ENCODE measurements at regions not wholly inside any gene's neighbourhood (a gene's known extent, or its start where the extent isn't known, plus 50 kb on each side); places are given as distances from the start of the nearest gene placed in this dataset.

DNA sequence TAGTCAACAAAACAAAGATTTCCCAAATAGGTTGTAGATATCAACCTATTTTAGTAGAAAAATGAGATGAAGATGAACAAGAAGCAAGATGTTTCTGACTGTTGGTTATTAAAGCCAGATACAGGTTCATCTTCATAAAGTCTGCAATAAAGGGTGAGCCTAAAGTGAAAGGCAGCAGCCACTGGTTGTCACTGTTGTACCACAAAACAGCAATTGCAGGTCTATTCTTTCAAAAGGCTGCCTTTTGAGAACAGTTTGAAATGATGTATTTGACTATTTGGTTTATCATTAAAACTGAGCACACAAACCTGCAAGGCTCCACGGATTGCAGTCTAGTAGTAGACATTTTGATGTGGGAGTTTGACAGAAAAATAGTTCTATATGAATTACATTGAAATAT is 543.4 kb downstream of the GBE1 start:
- 13% methylated on average over 1 of the region's 1 CpG for WGBS
- TF ChIP-seq POLR2AphosphoS5 (IDR thresholded peaks at IDR 0.05) (no peak), CTCF (IDR thresholded peaks at IDR 0.05) (peak in 1 of 4 experiments; percentile 11)
- DNase-seq (ENCODE audit: low spot score): no peak

GRCh38 chr3:81217101-81217500 is 544.3 kb downstream of the GBE1 start:
- Histone ChIP-seq H3K36me3 (no peaks in the 10 kb centered on the region), H3K27ac (no peak overlapping the region), H3K27me3 (replicated peaks; ENCODE audit: insufficient read depth) (no peaks in the 10 kb centered on the region), H3K4me3 (no peak overlapping the region), H3K4me1 (replicated peaks) (no peaks in the 10 kb centered on the region), H3K9me3 (no peaks in the 10 kb centered on the region)
- TF ChIP-seq POLR2AphosphoS5 (IDR thresholded peaks at IDR 0.05): no peak
- DNase-seq (ENCODE audit: low spot score): no peak
- intact Hi-C loops (cut with DNase I): no loop called here
- WGBS: 90% methylated on average over 2 of the region's 2 CpGs

More for the DNA sequence above, 543.4 kb downstream of the GBE1 start:
- intact Hi-C loops (cut with DNase I): no loop called here
- H3K9me3 ChIP-seq: no peaks in the 10 kb centered on the region
- H3K4me1 ChIP-seq (replicated peaks): no peaks in the 10 kb centered on the region
- no peaks in the 10 kb centered on the region for H3K27me3 ChIP-seq (replicated peaks; ENCODE audit: insufficient read depth)
- no peak overlapping the region for H3K4me3 ChIP-seq
- H3K36me3 ChIP-seq: no peaks in the 10 kb centered on the region
- H3K27ac ChIP-seq: no peak overlapping the region

GRCh38 chr3:81216192-81216591 is 545.3 kb downstream of the GBE1 start:
- 26% methylated on average over 4 of the region's 4 CpGs for WGBS
- Histone ChIP-seq H3K9me3 (no peaks in the 10 kb centered on the region), H3K27ac (no peak overlapping the region), H3K36me3 (no peaks in the 10 kb centered on the region), H3K27me3 (replicated peaks; ENCODE audit: insufficient read depth) (no peaks in the 10 kb centered on the region), H3K4me3 (no peak overlapping the region), H3K4me1 (replicated peaks) (no peaks in the 10 kb centered on the region)
- no peak for TF ChIP-seq POLR2AphosphoS5 (IDR thresholded peaks at IDR 0.05)
- TF ChIP-seq CTCF (IDR thresholded peaks at IDR 0.05): no peak
- no peak for TF ChIP-seq POLR2A (IDR thresholded peaks at IDR 0.05)
- intact Hi-C loops (cut with DNase I): no loop called here
- DNase-seq (ENCODE audit: low spot score): no peak

GRCh38 chr3:81214631-81215030 is 546.8 kb downstream of the GBE1 start:
- no peak overlapping the region for H3K4me3 ChIP-seq
- TF ChIP-seq CTCF (IDR thresholded peaks at IDR 0.05) (no peak), POLR2A (IDR thresholded peaks at IDR 0.05) (no peak)
- intact Hi-C loops (cut with DNase I): no loop called here
- DNase-seq (ENCODE audit: low spot score): no peak
- no peak overlapping the region for H3K27ac ChIP-seq
- 81% methylated on average over 1 of the region's 1 CpG for whole genome bisulfite sequencing
- H3K36me3 ChIP-seq: no peaks in the 10 kb centered on the region
- H3K4me1 ChIP-seq (replicated peaks): no peaks in the 10 kb centered on the region
- no peaks in the 10 kb centered on the region for H3K27me3 ChIP-seq (replicated peaks; ENCODE audit: insufficient read depth)
- no peaks in the 10 kb centered on the region for H3K9me3 ChIP-seq

GRCh38 chr3:81199587-81199986 is 561.9 kb downstream of the GBE1 start:
- H3K27ac ChIP-seq: no peak overlapping the region
- H3K27me3 ChIP-seq (replicated peaks; ENCODE audit: insufficient read depth): no peaks in the 10 kb centered on the region
- WGBS: 30% methylated on average over 4 of the region's 4 CpGs

More at GRCh38 chr3:81199587-81199986, 561.9 kb downstream of the GBE1 start:
- no peaks in the 10 kb centered on the region for H3K36me3 ChIP-seq
- no peak for DNase-seq (ENCODE audit: low spot score)
- intact Hi-C loops (cut with DNase I): no loop called here
- H3K4me3 ChIP-seq: no peak overlapping the region
- TF ChIP-seq CTCF (IDR thresholded peaks at IDR 0.05) (no peak), POLR2A (IDR thresholded peaks at IDR 0.05) (no peak), POLR2AphosphoS5 (IDR thresholded peaks at IDR 0.05) (no peak)
- no peaks in the 10 kb centered on the region for H3K4me1 ChIP-seq (replicated peaks)
- H3K9me3 ChIP-seq: no peaks in the 10 kb centered on the region

Measured in prostate gland (tissue), 2 donors.